HepG2 (cell line): ENCODE measurements at regions not wholly inside any gene's neighbourhood (a gene's known extent, or its start where the extent isn't known, plus 50 kb on each side); places are given as distances from the start of the nearest gene placed in this dataset.

Experiments
- ATAC-seq: fragments of 200-7000 bp; cut with Tn5 transposase; 3 replicates; pipeline ENCODE4 v1.9.1; 2020; ENCODE audit warnings: mild to moderate bottlenecking, moderate library complexity
- BruUV-seq: library from RNA; stranded (reverse); fragments of 400-500 nt; replicated peaks from 2 replicates; lab custom pipeline; 2021; lab: Mats Ljungman, UMichigan
- CTCF ChIA-PET: fragments of 300-600 bp; formaldehyde crosslinking; extraction: SDS; loops from one replicate; lab custom pipeline; 2021; ENCODE audit warnings: low total read pairs, inconsistent platforms, low intra/inter-chr PET ratio; lab: Yijun Ruan, JAX
- POLR2A ChIA-PET: fragments of 350-600 bp; sonication (Branson Sonifier 250); formaldehyde crosslinking; loops from one replicate; lab custom pipeline; 2020; ENCODE audit warnings: antibody characterized with exemption, inconsistent platforms; lab: Yijun Ruan, JAX
- DNase-seq: peaks from one replicate; pipeline ENCODE4 v3.0.0-alpha.2; 2015; ENCODE audit warnings: low spot score
- FAIRE-seq: peaks from 3 replicates; lab custom pipeline; 2011; peaks lifted over from hg19 to GRCh38; lab: Jason Lieb, UNC
- H2AFZ ChIP-seq: one replicate; pipeline ENCODE4 v1.6.1; 2011; ENCODE audit warnings: low read length, inconsistent platforms
- H3K27ac ChIP-seq: fragments of 300-600 bp; 3 replicates; pipeline ENCODE4 v1.8.0; 2011; ENCODE audit warnings: mixed run types, mild to moderate bottlenecking, mixed read lengths, low read length, inconsistent platforms; ENCODE audit not compliant: insufficient read depth; ENCODE audit errors: extremely low read length
- H3K27me3 ChIP-seq, 2 experiments: fragments of 200-600 bp in 1 of 2; 2 replicates in 1 of 2; 3 replicates in 1 of 2; pipeline versions ENCODE4 v1.6.0 to v1.8.0; 2011; ENCODE audit warnings: low read length in 2 of 2, mild to moderate bottlenecking in 2 of 2, moderate library complexity in 2 of 2, inconsistent platforms in 1 of 2; ENCODE audit not compliant: insufficient read depth in 2 of 2, control insufficient read depth in 1 of 2
- H3K36me3 ChIP-seq, 2 experiments: fragments of 200-600 bp in 1 of 2; replicated peaks in 1 of 2; 2 replicates in 1 of 2; 3 replicates in 1 of 2; pipeline versions ENCODE4 v1.5.1 to v1.8.0; 2011; ENCODE audit warnings: low read length in 2 of 2, inconsistent platforms in 1 of 2; ENCODE audit not compliant: insufficient read depth in 2 of 2, control insufficient read depth in 1 of 2
- H3K4me1 ChIP-seq: 2 replicates; pipeline ENCODE4 v1.5.1; 2012; ENCODE audit warnings: low read length, inconsistent platforms; ENCODE audit not compliant: insufficient read depth
- H3K4me2 ChIP-seq: 2 replicates; pipeline ENCODE4 v1.6.0; 2011; ENCODE audit warnings: low read depth, low read length, inconsistent platforms
- H3K4me3 ChIP-seq, 3 experiments: fragments of 200-600 bp in 1 of 3; sonication (generic), shearing (Covaris generic) in 1 of 3; replicated peaks in 1 of 3; 2 replicates each; pipeline ENCODE4 v1.5.1; 2011 to 2016; ENCODE audit warnings: low read length in 3 of 3, inconsistent platforms in 2 of 3, low read depth in 2 of 3, mild to moderate bottlenecking in 2 of 3, control low read depth in 1 of 3, mixed read lengths in 1 of 3; ENCODE audit not compliant: insufficient read depth in 1 of 3
- H3K79me2 ChIP-seq: one replicate; pipeline ENCODE4 v1.6.1; 2011; ENCODE audit warnings: low read length, inconsistent platforms; ENCODE audit not compliant: insufficient read depth
- H3K9ac ChIP-seq: 2 replicates; pipeline ENCODE4 v1.6.0; 2011; ENCODE audit warnings: mild to moderate bottlenecking, low read depth, low read length, inconsistent platforms; ENCODE audit not compliant: insufficient read depth
- H3K9me3 ChIP-seq: 2 replicates; pipeline ENCODE4 v1.5.1; 2012; ENCODE audit warnings: mild to moderate bottlenecking, low read length
- H4K20me1 ChIP-seq: 2 replicates; pipeline ENCODE4 v1.6.0; 2011; ENCODE audit warnings: inconsistent platforms, mild to moderate bottlenecking, low read length, moderate library complexity; ENCODE audit not compliant: insufficient read depth
- ATF7 ChIP-seq, 2 experiments: fragments of 450-650 bp in 1 of 2; sonication (generic) in 1 of 2; formaldehyde crosslinking in 1 of 2; IDR thresholded peaks; 2 replicates each; pipeline versions ENCODE4 v1.4.0 to v1.6.1; 2016 to 2020; ENCODE audit warnings: antibody characterized with exemption in 1 of 2, mild to moderate bottlenecking in 1 of 2, missing genetic modification reagents in 1 of 2
- CENPT ChIP-seq: sonication (generic); formaldehyde crosslinking; IDR thresholded peaks from 2 replicates; pipeline ENCODE4 v1.8.0; 2022; ENCODE audit warnings: low read depth, mild to moderate bottlenecking, moderate library complexity, missing genetic modification reagents
- CREB1 ChIP-seq, 2 experiments: fragments of 450-650 bp in 1 of 2; IDR thresholded peaks; 2 replicates each; pipeline ENCODE4 v1.6.1; 2016 to 2017; ENCODE audit warnings: control low read depth in 1 of 2, mild to moderate bottlenecking in 1 of 2, missing compliant biosample characterization in 1 of 2, missing genetic modification characterization in 1 of 2
- KLF13 ChIP-seq: sonication (generic); formaldehyde crosslinking; IDR thresholded peaks from 2 replicates; pipeline ENCODE4 v1.4.0; 2020; ENCODE audit warnings: mild to moderate bottlenecking, missing genetic modification reagents
- MED1 ChIP-seq: sonication (generic); formaldehyde crosslinking; IDR thresholded peaks from 2 replicates; pipeline ENCODE4 v1.4.0; 2020; ENCODE audit warnings: missing genetic modification reagents
- PHF21A ChIP-seq: sonication (generic); formaldehyde crosslinking; IDR thresholded peaks from 2 replicates; pipeline ENCODE4 v1.5.0; 2020; ENCODE audit warnings: mild to moderate bottlenecking, missing genetic modification reagents
- TIGD3 ChIP-seq: sonication (generic); formaldehyde crosslinking; IDR thresholded peaks from 2 replicates; pipeline ENCODE4 v1.5.1; 2020; ENCODE audit warnings: mild to moderate bottlenecking, missing genetic modification reagents, borderline replicate concordance
- TP53 ChIP-seq: sonication (generic); formaldehyde crosslinking; conservative IDR thresholded peaks from 2 replicates; pipeline ENCODE4 v1.4.0; 2020; ENCODE audit warnings: missing genetic modification reagents
- ZBTB2 ChIP-seq: sonication (generic); formaldehyde crosslinking; IDR thresholded peaks from 2 replicates; pipeline ENCODE4 v1.8.0; 2022; ENCODE audit warnings: low read depth, missing genetic modification reagents
- ZIK1 ChIP-seq: sonication (generic); formaldehyde crosslinking; IDR thresholded peaks from 2 replicates; pipeline ENCODE4 v1.5.0; 2020; ENCODE audit warnings: mild to moderate bottlenecking, low read depth, missing genetic modification reagents, borderline replicate concordance
- ZNF7 ChIP-seq: IDR thresholded peaks from 2 replicates; pipeline ENCODE4 v1.6.1; 2016; ENCODE audit warnings: missing biosample characterization, missing genetic modification reagents
- WGBS: methylation state at CpG from one replicate; pipeline ENCODE4 v1.1.6; 2017; ENCODE audit warnings: low lambda C conversion rate; 5-methylcytosine and 5-hydroxymethylcytosine counted together
- in situ Hi-C: cut with HindIII; loops from 2 replicates; pipeline ENCODE4 v1.10.0; 2017; ENCODE audit warnings: low pct_unique_long_range_greater_than_20kb; ENCODE audit not compliant: extremely low pct_ligation_motif_present
- intact Hi-C: fragments of 100-400 bp; cut with micrococcal nuclease; formaldehyde crosslinking; loops from one replicate; pipeline ENCODE4 v1.10.0; 2022; ENCODE audit not compliant: unreplicated experiment
- TF ChIP-seq, protein P1 (sequence below): IDR thresholded peaks from 2 replicates; pipeline ENCODE4 v1.6.1; 2016; ENCODE audit warnings: mild to moderate bottlenecking
- TF ChIP-seq, protein P2 (sequence below): IDR thresholded peaks from 2 replicates; pipeline ENCODE4 v1.6.1; 2016; ENCODE audit warnings: missing biosample characterization, missing genetic modification reagents, low read depth

DNA sequence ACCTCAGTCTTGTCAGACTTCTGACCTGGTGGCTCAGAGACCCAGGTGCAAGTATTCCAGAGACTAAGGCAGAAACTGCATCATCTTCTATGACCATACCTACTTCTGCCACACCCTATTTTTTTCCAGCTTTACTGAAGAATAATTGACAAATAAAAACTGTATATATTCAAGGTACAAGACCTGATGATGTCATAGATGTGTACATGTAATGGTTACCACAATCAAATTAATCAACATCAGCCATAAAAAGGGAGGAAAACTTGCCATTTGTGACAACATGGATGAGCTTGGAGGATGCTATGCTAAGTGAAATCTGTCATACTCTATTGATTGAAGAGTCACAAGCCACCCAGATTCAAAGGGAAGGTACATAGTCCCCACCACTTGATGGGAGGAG is 815.6 kb downstream of the SORCS1 start:
- no peak for DNase-seq
- CTCF ChIA-PET, result no interaction called here
- Histone ChIP-seq H3K9ac (no peak overlapping the region), H3K4me3 (no peak overlapping the region), H3K36me3 (no peaks in the 10 kb centered on the region), H3K27ac (no peak overlapping the region), H3K4me1 (no peaks in the 10 kb centered on the region), H2AFZ (no peak overlapping the region), H3K9me3 (peaks cover 80% of the 10 kb centered on the region), H3K27me3 (no peaks in the 10 kb centered on the region), H4K20me1 (no peaks in the 10 kb centered on the region), H3K79me2 (no peaks in the 10 kb centered on the region), H3K4me2 (no peak overlapping the region)
- TF ChIP-seq CREB1 (IDR thresholded peaks at IDR 0.05) (peak; percentile 83), CREB1 (CRISPR knock-in tag; IDR thresholded peaks at IDR 0.05) (no peak), ATF7 (IDR thresholded peaks at IDR 0.05) (peak; percentile 85), ATF7 (CRISPR knock-in tag; IDR thresholded peaks at IDR 0.05) (no peak), ZBTB2 (CRISPR knock-in tag) (no peak), ZIK1 (CRISPR knock-in tag) (no peak), TIGD3 (CRISPR knock-in tag) (no peak)
- intact Hi-C loops (no loop called here), in situ Hi-C loops (no loop called here)
- POLR2A ChIA-PET, result no interaction called here
- no peak for FAIRE-seq
- no peak for ATAC-seq
- no TSS peak for BruUV-seq

GRCh38 chr10:106347547-106347946 is 817.0 kb downstream of the SORCS1 start:
- no peaks in the 10 kb centered on the region for H3K4me1 ChIP-seq
- H3K36me3 ChIP-seq, result no peaks in the 10 kb centered on the region
- no peak overlapping the region for H3K27ac ChIP-seq
- no peak for ATAC-seq
- BruUV-seq, result no TSS peak
- FAIRE-seq, result no peak
- no peaks in the 10 kb centered on the region for H4K20me1 ChIP-seq
- no peak overlapping the region for H3K4me3 ChIP-seq
- CTCF ChIA-PET, result no interaction called here
- DNase-seq, result no peak
- H3K9me3 ChIP-seq, result peaks cover 75% of the 10 kb centered on the region
- intact Hi-C loops (no loop called here), in situ Hi-C loops (no loop called here)
- no peak overlapping the region for H3K4me2 ChIP-seq
- no peak overlapping the region for H2AFZ ChIP-seq
- no peak overlapping the region for H3K9ac ChIP-seq
- 29% methylated on average over 2 of the region's 2 CpGs for WGBS
- no peaks in the 10 kb centered on the region for H3K27me3 ChIP-seq
- POLR2A ChIA-PET, result no interaction called here
- no peaks in the 10 kb centered on the region for H3K79me2 ChIP-seq
- TF ChIP-seq PHF21A (CRISPR knock-in tag) (no peak), KLF13 (CRISPR knock-in tag) (no peak), ZIK1 (CRISPR knock-in tag) (no peak), MED1 (CRISPR knock-in tag) (no peak), CENPT (CRISPR knock-in tag) (no peak), ZNF7 (CRISPR knock-in tag) (no peak), TP53 (CRISPR knock-in tag) (no peak)
- TF ChIP-seq, protein P1, sequence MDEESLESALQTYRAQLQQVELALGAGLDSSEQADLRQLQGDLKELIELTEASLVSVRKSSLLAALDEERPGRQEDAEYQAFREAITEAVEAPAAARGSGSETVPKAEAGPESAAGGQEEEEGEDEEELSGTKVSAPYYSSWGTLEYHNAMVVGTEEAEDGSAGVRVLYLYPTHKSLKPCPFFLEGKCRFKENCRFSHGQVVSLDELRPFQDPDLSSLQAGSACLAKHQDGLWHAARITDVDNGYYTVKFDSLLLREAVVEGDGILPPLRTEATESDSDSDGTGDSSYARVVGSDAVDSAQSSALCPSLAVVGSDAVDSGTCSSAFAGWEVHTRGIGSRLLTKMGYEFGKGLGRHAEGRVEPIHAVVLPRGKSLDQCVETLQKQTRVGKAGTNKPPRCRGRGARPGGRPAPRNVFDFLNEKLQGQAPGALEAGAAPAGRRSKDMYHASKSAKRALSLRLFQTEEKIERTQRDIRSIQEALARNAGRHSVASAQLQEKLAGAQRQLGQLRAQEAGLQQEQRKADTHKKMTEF, result no peak
- TF ChIP-seq, protein P2, sequence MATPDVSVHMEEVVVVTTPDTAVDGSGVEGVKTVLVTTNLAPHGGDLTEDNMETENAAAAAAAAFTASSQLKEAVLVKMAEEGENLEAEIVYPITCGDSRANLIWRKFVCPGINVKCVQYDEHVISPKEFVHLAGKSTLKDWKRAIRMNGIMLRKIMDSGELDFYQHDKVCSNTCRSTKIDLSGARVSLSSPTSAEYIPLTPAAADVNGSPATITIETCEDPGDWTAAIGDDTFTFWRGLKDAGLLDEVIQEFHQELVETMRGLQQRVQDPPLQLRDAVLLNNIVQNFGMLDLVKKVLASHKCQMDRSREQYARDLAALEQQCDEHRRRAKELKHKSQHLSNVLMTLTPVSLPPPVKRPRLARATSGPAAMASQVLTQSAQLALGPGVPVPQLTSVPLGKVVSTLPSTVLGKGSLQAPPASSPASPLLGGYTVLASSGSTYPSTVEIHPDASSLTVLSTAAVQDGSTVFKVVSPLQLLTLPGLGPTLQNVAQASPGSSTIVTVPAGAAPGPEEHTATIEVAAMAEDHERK (CRISPR knock-in tag), result no peak
